ENCODE measurements at regions not wholly inside any gene's neighbourhood (a gene's known extent, or its start where the extent isn't known, plus 50 kb on each side); places are given as distances from the start of the nearest gene placed in this dataset.

DNA sequence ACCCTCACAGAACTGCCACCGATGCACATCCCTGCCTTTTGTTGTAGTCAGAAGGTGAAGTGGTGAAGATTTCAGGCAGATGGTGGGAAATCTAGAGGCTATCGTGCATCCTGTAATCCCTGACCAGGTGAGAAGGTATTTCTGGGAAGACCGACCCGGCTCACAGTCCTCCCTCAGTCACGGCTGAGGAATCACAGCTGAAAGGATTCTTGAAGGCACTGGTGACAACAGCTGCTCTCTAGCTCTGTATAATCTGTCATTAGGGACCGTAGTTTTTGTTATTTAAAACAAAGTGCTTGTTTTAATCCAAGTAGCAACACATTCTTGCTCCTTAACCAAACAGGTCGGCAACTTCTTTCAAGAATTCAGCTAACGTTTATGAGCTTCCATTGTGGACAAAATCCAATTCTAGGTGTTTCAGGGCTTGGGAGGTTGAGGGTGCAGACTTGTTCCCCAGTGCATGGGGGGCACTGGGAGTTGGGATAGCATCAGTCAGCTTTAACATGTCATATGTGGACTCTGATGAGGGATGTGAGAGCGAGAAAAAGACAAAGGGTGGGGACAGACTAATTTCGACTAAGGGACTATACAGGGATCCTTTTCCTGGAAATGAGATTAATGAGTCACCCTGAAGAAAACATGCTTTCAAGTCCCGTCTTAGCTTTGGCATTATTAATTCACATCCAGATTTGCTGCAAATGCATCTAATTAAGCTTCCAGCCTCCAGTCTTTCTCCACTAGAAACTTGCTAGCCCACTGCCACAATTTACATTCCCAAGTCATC, 141.0 kb upstream of the RASGRP1 start:
- TF ChIP-seq, protein P1, sequence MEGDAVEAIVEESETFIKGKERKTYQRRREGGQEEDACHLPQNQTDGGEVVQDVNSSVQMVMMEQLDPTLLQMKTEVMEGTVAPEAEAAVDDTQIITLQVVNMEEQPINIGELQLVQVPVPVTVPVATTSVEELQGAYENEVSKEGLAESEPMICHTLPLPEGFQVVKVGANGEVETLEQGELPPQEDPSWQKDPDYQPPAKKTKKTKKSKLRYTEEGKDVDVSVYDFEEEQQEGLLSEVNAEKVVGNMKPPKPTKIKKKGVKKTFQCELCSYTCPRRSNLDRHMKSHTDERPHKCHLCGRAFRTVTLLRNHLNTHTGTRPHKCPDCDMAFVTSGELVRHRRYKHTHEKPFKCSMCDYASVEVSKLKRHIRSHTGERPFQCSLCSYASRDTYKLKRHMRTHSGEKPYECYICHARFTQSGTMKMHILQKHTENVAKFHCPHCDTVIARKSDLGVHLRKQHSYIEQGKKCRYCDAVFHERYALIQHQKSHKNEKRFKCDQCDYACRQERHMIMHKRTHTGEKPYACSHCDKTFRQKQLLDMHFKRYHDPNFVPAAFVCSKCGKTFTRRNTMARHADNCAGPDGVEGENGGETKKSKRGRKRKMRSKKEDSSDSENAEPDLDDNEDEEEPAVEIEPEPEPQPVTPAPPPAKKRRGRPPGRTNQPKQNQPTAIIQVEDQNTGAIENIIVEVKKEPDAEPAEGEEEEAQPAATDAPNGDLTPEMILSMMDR (conservative IDR thresholded peaks at IDR 0.05; ENCODE audit: low read depth, low read length) = no peak
- no peak for TF ChIP-seq EZH2 (IDR thresholded peaks at IDR 0.05; ENCODE audit: borderline replicate concordance, low read depth, low read length, poor library complexity, severe bottlenecking)
